Activated naive CD4-positive, alpha-beta T cell treated with anti-CD3 and anti-CD28 coated beads for 36 hours (primary cell): ENCODE measurements at regions not wholly inside any gene's neighbourhood (a gene's known extent, or its start where the extent isn't known, plus 50 kb on each side); places are given as distances from the start of the nearest gene placed in this dataset.
"Not testable (repeated sequence)": the region's sequence is repeated elsewhere in the genome, so short reads cannot be mapped to it uniquely, and the experiment has no call there.

Experiments
- CTCF ChIA-PET: fragments of 350-600 bp; sonication (Branson Sonifier 250); formaldehyde crosslinking; loops from one replicate; lab custom pipeline; 2021; ENCODE audit warnings: antibody characterized with exemption; lab: Charles Lee
- DNase-seq: peaks from one replicate; pipeline ENCODE4 v3.0.0-alpha.2; 2020
- H3K27ac Mint-ChIP-seq: one replicate; pipeline ENCODE4 v1.8.0; 2021; ENCODE audit warnings: mild to moderate bottlenecking, mixed read lengths
- H3K27me3 Mint-ChIP-seq: one replicate; pipeline ENCODE4 v1.8.0; 2021; ENCODE audit warnings: low read depth, mixed read lengths
- H3K36me3 Mint-ChIP-seq: one replicate; pipeline ENCODE4 v1.8.0; 2021; ENCODE audit warnings: low read depth, mixed read lengths
- H3K4me1 Mint-ChIP-seq: one replicate; pipeline ENCODE4 v1.8.0; 2021; ENCODE audit warnings: low read depth, mixed read lengths
- H3K4me3 Mint-ChIP-seq: one replicate; pipeline ENCODE4 v1.8.0; 2021; ENCODE audit warnings: mild to moderate bottlenecking, moderate library complexity, mixed read lengths
- H3K9me3 Mint-ChIP-seq: one replicate; pipeline ENCODE4 v1.8.0; 2021; ENCODE audit warnings: mixed read lengths
- intact Hi-C: fragments of 100-400 bp; cut with micrococcal nuclease; formaldehyde crosslinking; loops from one replicate; pipeline ENCODE4 v1.15.1; 2023

GRCh38 chr1:55768327-55768952 lies 553.3 kb upstream of the USP24 start:
- Mint-ChIP-seq H3K27me3 (no peaks in the 10 kb centered on the region), H3K4me3 (no peak overlapping the region), H3K27ac (no peak overlapping the region), H3K36me3 (no peaks in the 10 kb centered on the region), H3K4me1 (no peaks in the 10 kb centered on the region), H3K9me3 (no peaks in the 10 kb centered on the region)
- no peak for DNase-seq
- CTCF ChIA-PET: interaction anchor here (0.7 to 1.1 kb wide), 2 partner anchors 65 to 541 kb away, joined by 3 read pairs; no protein-coding TSS in a partner anchor
- intact Hi-C loops: no loop called here

- intact Hi-C loops: no loop called here
- no peak for DNase-seq
- CTCF ChIA-PET: no interaction called here
- Mint-ChIP-seq H3K4me3 (no peak overlapping the region), H3K4me1 (no peaks in the 10 kb centered on the region), H3K9me3 (peaks cover 2% of the 10 kb centered on the region), H3K36me3 (no peaks in the 10 kb centered on the region), H3K27me3 (no peaks in the 10 kb centered on the region), H3K27ac (no peak overlapping the region)
These were observed 552.0 kb upstream of the USP24 start for GRCh38 chr1:55767171-55767570.

- H3K4me3 Mint-ChIP-seq, intact Hi-C loops, CTCF ChIA-PET, H3K36me3 Mint-ChIP-seq, H3K9me3 Mint-ChIP-seq, H3K27ac Mint-ChIP-seq, DNase-seq, H3K4me1 Mint-ChIP-seq, H3K27me3 Mint-ChIP-seq: not testable (repeated sequence)
These were observed 550.3 kb upstream of the USP24 start for GRCh38 chr1:55765505-55765904.

GRCh38 chr1:55751776-55752175 lies 536.6 kb upstream of the USP24 start:
- Mint-ChIP-seq H3K4me3 (no peak overlapping the region), H3K36me3 (no peaks in the 10 kb centered on the region), H3K4me1 (no peaks in the 10 kb centered on the region), H3K27ac (no peak overlapping the region), H3K9me3 (no peaks in the 10 kb centered on the region), H3K27me3 (peaks cover 3% of the 10 kb centered on the region)
- CTCF ChIA-PET: no interaction called here
- DNase-seq: no peak
- intact Hi-C loops: no loop called here

GRCh38 chr1:55750628-55750995 lies 535.4 kb upstream of the USP24 start:
- no peak overlapping the region for H3K4me3 Mint-ChIP-seq
- H3K27ac Mint-ChIP-seq: no peak overlapping the region
- H3K36me3 Mint-ChIP-seq: no peaks in the 10 kb centered on the region
- H3K9me3 Mint-ChIP-seq: no peaks in the 10 kb centered on the region
- intact Hi-C loops: no loop called here
- peaks cover 3% of the 10 kb centered on the region for H3K27me3 Mint-ChIP-seq
- no peak for DNase-seq
- H3K4me1 Mint-ChIP-seq: no peaks in the 10 kb centered on the region
- CTCF ChIA-PET: no interaction called here

GRCh38 chr1:55749975-55750627 lies 534.9 kb upstream of the USP24 start:
- H3K27ac Mint-ChIP-seq: no peak overlapping the region
- peaks cover 3% of the 10 kb centered on the region for H3K27me3 Mint-ChIP-seq
- H3K4me1 Mint-ChIP-seq: no peaks in the 10 kb centered on the region
- no peak for DNase-seq
- CTCF ChIA-PET: interaction anchor here (0.6 kb wide), 1 partner anchor 91 kb away, joined by 4 read pairs; no protein-coding TSS in a partner anchor
- no peak overlapping the region for H3K4me3 Mint-ChIP-seq
- no peaks in the 10 kb centered on the region for H3K9me3 Mint-ChIP-seq
- H3K36me3 Mint-ChIP-seq: no peaks in the 10 kb centered on the region
- intact Hi-C loops: no loop called here

- no peak overlapping the region for H3K4me3 Mint-ChIP-seq
- intact Hi-C loops: no loop called here
- CTCF ChIA-PET: no interaction called here
- no peaks in the 10 kb centered on the region for H3K27me3 Mint-ChIP-seq
- DNase-seq: no peak
- no peaks in the 10 kb centered on the region for H3K9me3 Mint-ChIP-seq
- H3K4me1 Mint-ChIP-seq: no peaks in the 10 kb centered on the region
- no peaks in the 10 kb centered on the region for H3K36me3 Mint-ChIP-seq
- no peak overlapping the region for H3K27ac Mint-ChIP-seq
These were observed 532.3 kb upstream of the USP24 start for GRCh38 chr1:55747408-55747841.

- H3K36me3 Mint-ChIP-seq: no peaks in the 10 kb centered on the region
- no peaks in the 10 kb centered on the region for H3K27me3 Mint-ChIP-seq
- intact Hi-C loops: no loop called here
- H3K4me3 Mint-ChIP-seq: no peak overlapping the region
- no peak for DNase-seq
- H3K27ac Mint-ChIP-seq: no peak overlapping the region
- no peaks in the 10 kb centered on the region for H3K9me3 Mint-ChIP-seq
- H3K4me1 Mint-ChIP-seq: no peaks in the 10 kb centered on the region
- CTCF ChIA-PET: no interaction called here
These were observed 531.5 kb upstream of the USP24 start for GRCh38 chr1:55746710-55747109.

- Mint-ChIP-seq H3K36me3 (no peaks in the 10 kb centered on the region), H3K9me3 (peaks cover 1% of the 10 kb centered on the region), H3K27me3 (peaks cover 4% of the 10 kb centered on the region), H3K4me1 (no peaks in the 10 kb centered on the region), H3K27ac (no peak overlapping the region), H3K4me3 (no peak overlapping the region)
- DNase-seq: no peak
- intact Hi-C loops: no loop called here
- CTCF ChIA-PET: interaction anchor here (0.7 kb wide), 1 partner anchor 45 kb away, joined by 3 read pairs; no protein-coding TSS in a partner anchor
These were observed 526.4 kb upstream of the USP24 start for GRCh38 chr1:55741516-55741915.

GRCh38 chr1:55735106-55735505 lies 519.9 kb upstream of the USP24 start:
- CTCF ChIA-PET: no interaction called here
- intact Hi-C loops: no loop called here
- H3K27me3 Mint-ChIP-seq: peaks cover 2% of the 10 kb centered on the region
- H3K36me3 Mint-ChIP-seq: no peaks in the 10 kb centered on the region
- H3K27ac Mint-ChIP-seq: no peak overlapping the region
- H3K4me3 Mint-ChIP-seq: no peak overlapping the region
- DNase-seq: no peak
- no peaks in the 10 kb centered on the region for H3K4me1 Mint-ChIP-seq
- peaks cover 1% of the 10 kb centered on the region for H3K9me3 Mint-ChIP-seq

- intact Hi-C loops: no loop called here
- Mint-ChIP-seq H3K4me3 (no peak overlapping the region), H3K9me3 (no peaks in the 10 kb centered on the region), H3K27ac (no peak overlapping the region), H3K36me3 (no peaks in the 10 kb centered on the region), H3K27me3 (no peaks in the 10 kb centered on the region), H3K4me1 (no peaks in the 10 kb centered on the region)
- no peak for DNase-seq
- CTCF ChIA-PET: no interaction called here
These were observed 511.8 kb upstream of the USP24 start for GRCh38 chr1:55726994-55727393.

GRCh38 chr1:55725378-55725777 lies 510.2 kb upstream of the USP24 start:
- DNase-seq: no peak
- H3K27ac Mint-ChIP-seq: no peak overlapping the region

More at GRCh38 chr1:55725378-55725777, 510.2 kb upstream of the USP24 start:
- Mint-ChIP-seq H3K9me3 (no peaks in the 10 kb centered on the region), H3K4me3 (no peak overlapping the region), H3K36me3 (no peaks in the 10 kb centered on the region), H3K27me3 (no peaks in the 10 kb centered on the region), H3K4me1 (no peaks in the 10 kb centered on the region)
- intact Hi-C loops: no loop called here
- CTCF ChIA-PET: no interaction called here
